NCI-H82 (cell line): ENCODE measurements at regions not wholly inside any gene's neighbourhood (a gene's known extent, or its start where the extent isn't known, plus 50 kb on each side); places are given as distances from the start of the nearest gene placed in this dataset.
"Not testable (repeated sequence)": the region's sequence is repeated elsewhere in the genome, so short reads cannot be mapped to it uniquely, and the experiment has no call there.

Experiments
- DNase-seq: peaks from one replicate; lab custom pipeline; 2025; lab: John Stamatoyannopoulos, UW

- no peak for DNase-seq
These were observed 529.5 kb upstream of the SEMA3D start for GRCh38 chr7:85716353-85716752.

GRCh38 chr7:85714951-85715350, 528.1 kb upstream of the SEMA3D start:
- DNase-seq, result no peak

GRCh38 chr7:85714043-85714578, 527.3 kb upstream of the SEMA3D start:
- DNase-seq, result no peak

GRCh38 chr7:85713171-85713570, 526.3 kb upstream of the SEMA3D start:
- DNase-seq, result no peak

GRCh38 chr7:85711894-85712293, 525.0 kb upstream of the SEMA3D start:
- no peak for DNase-seq

GRCh38 chr7:85710960-85711359, 524.1 kb upstream of the SEMA3D start:
- no peak for DNase-seq

- DNase-seq, result no peak
These were observed 521.4 kb upstream of the SEMA3D start for GRCh38 chr7:85708221-85708620.

- no peak for DNase-seq
These were observed 518.2 kb upstream of the SEMA3D start for GRCh38 chr7:85705076-85705475.

- no peak for DNase-seq
These were observed 516.6 kb upstream of the SEMA3D start for GRCh38 chr7:85703251-85704010.

- no peak for DNase-seq
These were observed 515.5 kb upstream of the SEMA3D start for GRCh38 chr7:85702348-85702747.

GRCh38 chr7:85699482-85699881, 512.6 kb upstream of the SEMA3D start:
- no peak for DNase-seq

GRCh38 chr7:85695533-85695932, 508.7 kb upstream of the SEMA3D start:
- DNase-seq, result no peak

- DNase-seq, result no peak
These were observed 508.2 kb upstream of the SEMA3D start for GRCh38 chr7:85695041-85695440.

- DNase-seq, result peak; percentile 32
These were observed 506.5 kb upstream of the SEMA3D start for GRCh38 chr7:85693326-85693725.

- no peak for DNase-seq
These were observed 501.9 kb upstream of the SEMA3D start for GRCh38 chr7:85688712-85689111.

- DNase-seq, result no peak
These were observed 499.7 kb upstream of the SEMA3D start for GRCh38 chr7:85686401-85687181.

GRCh38 chr7:85685901-85686300, 499.0 kb upstream of the SEMA3D start:
- DNase-seq, result peak; percentile 42

- DNase-seq, result no peak
These were observed 496.2 kb upstream of the SEMA3D start for GRCh38 chr7:85682833-85683620.

- DNase-seq, result no peak
These were observed 494.4 kb upstream of the SEMA3D start for GRCh38 chr7:85681241-85681640.

GRCh38 chr7:85675093-85675492, 488.2 kb upstream of the SEMA3D start:
- not testable (repeated sequence) for DNase-seq

GRCh38 chr7:85673876-85674275, 487.0 kb upstream of the SEMA3D start:
- DNase-seq, result no peak

GRCh38 chr7:85669225-85669624, 482.4 kb upstream of the SEMA3D start:
- no peak for DNase-seq
